HG02798 (cell line): ENCODE measurements at regions not wholly inside any gene's neighbourhood (a gene's known extent, or its start where the extent isn't known, plus 50 kb on each side); places are given as distances from the start of the nearest gene placed in this dataset.

Experiments
- ATAC-seq: cut with Tn5 transposase; IDR thresholded peaks from one replicate; pipeline ENCODE4 v1.9.1; 2021; ENCODE audit warnings: mild to moderate bottlenecking; ENCODE audit not compliant: unreplicated experiment, poor library complexity

- ATAC-seq: no peak
These were observed 103.7 kb downstream of the LINC00237 start for GRCh38 chr20:21002486-21002885.

- no peak for ATAC-seq
These were observed 112.8 kb downstream of the LINC00237 start for GRCh38 chr20:20993372-20993771.

- ATAC-seq: no peak
These were observed 113.3 kb downstream of the LINC00237 start for GRCh38 chr20:20992686-20993360.

- no peak for ATAC-seq
These were observed 113.9 kb downstream of the LINC00237 start for GRCh38 chr20:20992277-20992676.

- ATAC-seq: no peak
These were observed 117.1 kb downstream of the LINC00237 start for GRCh38 chr20:20989081-20989480.

- ATAC-seq: no peak
These were observed 126.2 kb downstream of the LINC00237 start for GRCh38 chr20:20979934-20980333.

GRCh38 chr20:20977786-20978185 is 128.4 kb downstream of the LINC00237 start:
- no peak for ATAC-seq

GRCh38 chr20:20972490-20972889 is 133.7 kb downstream of the LINC00237 start:
- no peak for ATAC-seq

GRCh38 chr20:20971810-20972209 is 134.3 kb downstream of the LINC00237 start:
- ATAC-seq: no peak

- no peak for ATAC-seq
These were observed 135.3 kb downstream of the LINC00237 start for GRCh38 chr20:20970841-20971240.

GRCh38 chr20:20969701-20970280 is 136.4 kb downstream of the LINC00237 start:
- no peak for ATAC-seq

GRCh38 chr20:20967564-20968184 is 138.5 kb downstream of the LINC00237 start:
- ATAC-seq: no peak

- no peak for ATAC-seq
These were observed 140.0 kb downstream of the LINC00237 start for GRCh38 chr20:20966171-20966570.

- no peak for ATAC-seq
These were observed 147.0 kb downstream of the LINC00237 start for GRCh38 chr20:20959031-20959755.

GRCh38 chr20:20956513-20956931 is 149.6 kb downstream of the LINC00237 start:
- ATAC-seq: no peak

GRCh38 chr20:20955892-20956291 is 150.3 kb downstream of the LINC00237 start:
- ATAC-seq: no peak

GRCh38 chr20:20953738-20954618 is 152.2 kb downstream of the LINC00237 start:
- ATAC-seq: no peak

- no peak for ATAC-seq
These were observed 155.5 kb downstream of the LINC00237 start for GRCh38 chr20:20950620-20951019.

GRCh38 chr20:20946122-20946759 is 159.9 kb downstream of the LINC00237 start:
- no peak for ATAC-seq

- no peak for ATAC-seq
These were observed 164.7 kb downstream of the LINC00237 start for GRCh38 chr20:20941468-20941889.
